ENCODE measurements at regions not wholly inside any gene's neighbourhood (a gene's known extent, or its start where the extent isn't known, plus 50 kb on each side); places are given as distances from the start of the nearest gene placed in this dataset.

- TF ChIP-seq HDGF (IDR thresholded peaks at IDR 0.05; ENCODE audit: borderline replicate concordance) = no peak
- no peak for TF ChIP-seq TARDBP (IDR thresholded peaks at IDR 0.05)
- TF ChIP-seq SUZ12 (IDR thresholded peaks at IDR 0.05) = no peak
- TF ChIP-seq ELF4 (IDR thresholded peaks at IDR 0.05) = no peak
- TF ChIP-seq L3MBTL2 (conservative IDR thresholded peaks at IDR 0.05) = no peak
- no peak for TF ChIP-seq SP1 (IDR thresholded peaks at IDR 0.05)
- no peak for TF ChIP-seq FOXM1 (IDR thresholded peaks at IDR 0.05; ENCODE audit: borderline replicate concordance)
- TF ChIP-seq LEF1 (IDR thresholded peaks at IDR 0.05; ENCODE audit: borderline replicate concordance) = no peak
- no peak for TF ChIP-seq FOXA1 (IDR thresholded peaks at IDR 0.05)
- TF ChIP-seq BHLHE40 (IDR thresholded peaks at IDR 0.05; ENCODE audit: borderline replicate concordance) = no peak
- TF ChIP-seq FOXK2 (IDR thresholded peaks at IDR 0.05) = no peak
- no peak for TF ChIP-seq PKNOX1 (IDR thresholded peaks at IDR 0.05)
- TF ChIP-seq ZNF384 (IDR thresholded peaks at IDR 0.05) = no peak
- no peak for TF ChIP-seq ARNT (IDR thresholded peaks at IDR 0.05)
Measured at GRCh38 chr10:125442856-125443540, 240.0 kb downstream of the TEX36 start.
